ENCODE measurements at regions not wholly inside any gene's neighbourhood (a gene's known extent, or its start where the extent isn't known, plus 50 kb on each side); places are given as distances from the start of the nearest gene placed in this dataset.

DNA sequence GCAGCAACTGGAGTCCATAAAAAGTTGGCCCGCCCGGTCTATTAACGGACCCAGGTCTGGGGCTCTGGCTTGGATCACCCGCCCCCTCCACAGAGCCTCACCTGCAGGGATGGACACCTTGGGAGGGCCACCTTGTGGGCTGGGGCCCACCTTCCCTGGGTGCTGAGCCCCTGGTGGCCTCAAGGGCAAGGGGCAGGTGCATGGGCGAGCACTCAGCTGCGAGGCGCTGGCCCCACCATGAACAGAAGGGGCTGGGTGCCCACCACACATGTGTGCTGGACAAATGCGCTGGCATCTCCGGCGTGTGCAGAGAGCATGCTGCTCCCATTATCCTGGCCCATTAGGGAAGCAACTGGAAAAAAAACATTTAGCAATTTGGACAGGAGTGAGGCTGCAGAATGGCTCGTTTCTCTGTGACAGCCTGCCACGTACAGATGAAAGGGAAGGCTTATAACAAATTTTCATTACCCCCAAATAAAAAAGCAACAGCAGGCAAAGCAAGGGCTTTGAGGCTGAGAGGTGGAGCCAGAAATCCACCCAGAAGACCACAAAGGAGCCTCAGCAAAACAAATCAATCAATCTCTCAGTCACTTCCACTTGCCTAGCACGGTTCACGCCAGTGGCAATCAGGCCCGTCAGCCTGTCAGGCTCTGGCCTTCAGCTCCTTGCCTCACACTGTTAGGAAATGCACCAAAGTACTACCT is 253.1 kb upstream of the ZNF521 start:
- no peaks in the 10 kb centered on the region for H3K36me3 Mint-ChIP-seq (ENCODE audit: low read depth)
- no peaks in the 10 kb centered on the region for H3K27me3 Mint-ChIP-seq
- no peak overlapping the region for H3K27ac Mint-ChIP-seq
- H3K4me3 Mint-ChIP-seq = no peak overlapping the region
- no peaks in the 10 kb centered on the region for H3K4me1 Mint-ChIP-seq (ENCODE audit: low read depth)
- intact Hi-C loops (cut with micrococcal nuclease) = no loop called here
- H3K9me3 Mint-ChIP-seq = peaks cover 9% of the 10 kb centered on the region

DNA sequence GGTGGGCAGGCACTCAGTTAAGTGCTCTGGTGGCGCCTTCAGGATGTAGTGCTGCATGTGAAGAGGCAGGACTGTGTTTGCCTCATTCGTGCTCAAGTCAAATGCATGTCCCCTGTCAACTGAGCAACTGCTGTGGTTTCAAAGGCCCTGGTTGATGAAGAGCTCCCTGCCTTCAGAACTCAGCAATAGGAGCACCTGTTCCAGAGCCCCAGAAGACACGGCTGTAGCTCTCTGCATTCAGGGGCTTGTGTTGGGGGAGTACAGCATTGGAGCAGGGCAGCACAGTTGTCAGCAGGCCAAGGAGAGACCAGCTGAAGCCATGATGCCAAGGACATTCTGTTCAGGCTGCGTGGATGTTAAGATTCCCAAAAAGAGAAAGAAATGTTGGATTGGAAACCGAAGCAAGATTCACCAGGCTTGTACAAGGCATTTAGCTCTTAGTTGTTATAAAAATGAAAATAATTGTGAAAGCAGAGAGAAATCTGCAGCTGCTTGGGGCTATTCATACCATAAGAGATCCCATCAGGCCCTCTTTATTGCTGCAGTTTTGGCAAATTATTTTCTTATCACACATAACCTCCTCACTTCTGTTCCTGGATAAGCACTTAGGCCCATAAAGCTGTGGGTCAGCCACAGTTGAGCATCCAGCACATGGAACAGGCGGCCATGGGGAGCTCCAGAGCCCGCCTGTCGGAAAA is 252.4 kb upstream of the ZNF521 start:
- Mint-ChIP-seq H3K36me3 (ENCODE audit: low read depth) (no peaks in the 10 kb centered on the region), H3K27me3 (no peaks in the 10 kb centered on the region), H3K9me3 (peaks cover 9% of the 10 kb centered on the region), H3K4me1 (ENCODE audit: low read depth) (no peaks in the 10 kb centered on the region), H3K27ac (no peak overlapping the region), H3K4me3 (no peak overlapping the region)
- intact Hi-C loops (cut with micrococcal nuclease) = no loop called here

DNA sequence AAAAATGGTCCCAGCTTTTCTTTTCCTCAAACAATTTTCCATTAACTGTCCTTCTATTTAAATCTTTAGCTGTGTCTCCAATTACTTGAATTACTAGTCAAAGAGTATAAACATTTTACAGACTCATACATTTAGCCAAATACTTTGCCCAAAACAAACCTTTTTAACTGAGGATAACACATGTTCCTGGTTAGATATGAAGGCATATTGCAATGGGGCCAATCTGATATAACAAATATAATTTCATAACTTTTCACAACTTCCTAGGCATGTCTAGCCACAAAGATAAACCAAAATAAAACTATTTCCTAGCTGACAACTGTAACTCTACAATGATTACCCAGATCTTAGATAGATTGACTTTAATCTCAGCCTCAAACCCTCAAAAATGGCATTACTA is 247.5 kb upstream of the ZNF521 start:
- Mint-ChIP-seq H3K27me3 (no peaks in the 10 kb centered on the region), H3K36me3 (ENCODE audit: low read depth) (no peaks in the 10 kb centered on the region), H3K4me3 (no peak overlapping the region), H3K9me3 (no peaks in the 10 kb centered on the region), H3K27ac (no peak overlapping the region), H3K4me1 (ENCODE audit: low read depth) (no peaks in the 10 kb centered on the region)
- intact Hi-C loops (cut with micrococcal nuclease) = no loop called here

DNA sequence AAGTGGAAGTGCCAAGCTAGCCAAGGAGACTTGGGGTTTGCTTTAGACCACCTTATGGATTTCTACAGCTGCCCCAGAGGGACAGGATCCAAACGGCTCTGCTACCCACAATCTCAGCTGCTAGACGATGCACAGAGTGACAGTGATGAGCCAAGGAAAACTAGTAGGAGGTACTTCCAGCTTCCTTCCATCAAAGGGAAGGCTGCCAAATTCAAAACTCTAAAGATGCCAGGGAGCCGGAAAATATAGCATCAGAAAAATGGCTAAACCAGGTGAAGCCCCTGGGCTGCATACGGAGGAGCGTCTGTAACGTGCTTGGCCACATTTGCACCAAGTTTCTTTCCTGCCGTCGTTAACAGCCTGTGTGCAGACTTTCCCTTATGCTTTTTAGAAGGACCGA is 245.5 kb upstream of the ZNF521 start:
- intact Hi-C loops (cut with micrococcal nuclease) = no loop called here
- Mint-ChIP-seq H3K9me3 (no peaks in the 10 kb centered on the region), H3K4me3 (no peak overlapping the region), H3K27me3 (no peaks in the 10 kb centered on the region), H3K36me3 (ENCODE audit: low read depth) (no peaks in the 10 kb centered on the region), H3K27ac (no peak overlapping the region), H3K4me1 (ENCODE audit: low read depth) (no peaks in the 10 kb centered on the region)

DNA sequence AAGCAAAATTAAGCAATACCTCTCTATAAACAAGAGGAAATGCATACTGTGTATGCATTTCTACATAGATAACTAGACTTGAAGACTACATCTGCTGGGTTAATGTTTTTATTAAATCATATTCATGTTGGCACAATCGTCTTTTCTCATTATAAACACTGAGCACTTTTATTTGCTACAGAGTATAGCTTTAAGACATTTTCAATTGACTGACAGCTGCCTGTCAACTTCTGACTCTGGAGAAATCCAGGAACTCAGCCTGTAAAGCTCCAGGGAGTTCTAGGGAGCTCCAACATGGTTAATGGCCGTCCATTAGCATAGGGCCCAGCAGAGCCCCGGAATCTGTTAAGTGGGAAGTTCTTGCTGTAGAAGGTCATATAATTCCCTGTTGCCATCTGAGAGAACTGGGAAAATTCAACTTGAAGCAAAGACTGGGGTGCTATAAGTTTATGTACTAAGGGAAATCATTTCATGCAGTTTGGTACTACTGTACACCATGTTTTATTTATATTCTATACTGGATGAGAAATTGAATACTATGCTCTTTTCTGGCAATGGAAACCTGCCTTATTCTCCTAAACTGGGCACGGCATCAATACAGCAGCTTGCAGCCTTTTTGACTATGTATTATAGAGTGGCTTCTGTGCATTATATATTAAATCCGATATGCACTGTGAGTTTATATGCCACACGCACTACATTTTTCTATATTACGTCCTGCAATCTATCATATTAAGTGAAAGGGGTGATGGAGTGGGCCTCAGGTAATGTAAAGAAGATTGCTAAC is 243.5 kb upstream of the ZNF521 start:
- intact Hi-C loops (cut with micrococcal nuclease) = no loop called here
- no peak overlapping the region for H3K4me3 Mint-ChIP-seq

DNA sequence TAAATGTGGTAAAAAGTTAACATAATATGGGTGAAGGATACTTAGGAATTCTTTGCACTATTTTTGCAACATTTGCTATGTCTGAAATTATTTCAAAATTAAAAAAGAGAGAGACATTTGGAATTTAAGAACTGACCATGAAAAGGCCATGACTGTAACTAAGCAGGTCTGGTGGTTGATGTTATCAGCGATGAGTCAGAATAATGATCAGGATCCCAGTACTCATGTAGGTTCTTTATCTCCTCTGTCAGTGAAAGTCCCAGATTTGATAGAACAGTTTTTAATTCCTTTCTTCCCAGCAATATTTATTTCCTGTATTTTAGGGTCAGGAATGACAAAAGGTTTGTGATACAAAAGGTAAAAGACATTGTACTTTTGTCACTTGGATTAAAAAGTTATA is 242.4 kb upstream of the ZNF521 start:
- Mint-ChIP-seq H3K36me3 (ENCODE audit: low read depth) (no peaks in the 10 kb centered on the region), H3K4me3 (no peak overlapping the region), H3K4me1 (ENCODE audit: low read depth) (no peaks in the 10 kb centered on the region), H3K9me3 (no peaks in the 10 kb centered on the region), H3K27me3 (no peaks in the 10 kb centered on the region), H3K27ac (no peak overlapping the region)
- intact Hi-C loops (cut with micrococcal nuclease) = no loop called here

More for the DNA sequence above, 243.5 kb upstream of the ZNF521 start:
- Mint-ChIP-seq H3K9me3 (no peaks in the 10 kb centered on the region), H3K36me3 (ENCODE audit: low read depth) (no peaks in the 10 kb centered on the region), H3K4me1 (ENCODE audit: low read depth) (no peaks in the 10 kb centered on the region), H3K27me3 (no peaks in the 10 kb centered on the region), H3K27ac (no peak overlapping the region)

DNA sequence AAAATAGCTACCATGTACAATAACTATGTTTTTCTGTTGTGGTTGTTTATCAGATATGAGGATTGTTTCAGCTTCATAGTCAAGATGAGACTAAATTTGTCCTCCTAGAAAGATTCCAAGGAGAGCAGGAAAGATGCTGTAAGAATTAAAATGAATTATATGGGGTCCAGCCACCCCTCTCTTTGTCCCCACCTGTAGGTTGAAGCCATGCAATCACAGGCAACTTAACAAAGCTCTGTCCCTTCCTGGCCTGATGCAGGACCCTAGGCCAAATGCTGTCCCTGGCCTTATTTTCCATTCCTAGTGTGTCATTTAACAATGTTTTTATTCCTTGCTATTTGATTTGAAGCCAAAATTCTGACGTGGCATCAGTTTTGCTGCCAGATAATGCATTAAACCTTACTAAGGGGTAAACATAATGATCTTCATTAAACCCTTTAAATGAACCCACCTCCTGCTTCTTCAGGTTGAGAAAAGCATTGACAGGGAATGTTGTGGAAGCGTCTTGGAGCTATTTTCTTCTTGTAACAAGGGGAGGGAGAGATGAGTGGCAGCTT is 240.9 kb upstream of the ZNF521 start:
- no peak overlapping the region for H3K4me3 Mint-ChIP-seq
- intact Hi-C loops (cut with micrococcal nuclease) = no loop called here
- no peaks in the 10 kb centered on the region for H3K36me3 Mint-ChIP-seq (ENCODE audit: low read depth)
- H3K27me3 Mint-ChIP-seq = no peaks in the 10 kb centered on the region
- H3K9me3 Mint-ChIP-seq = peaks cover 7% of the 10 kb centered on the region
- no peak overlapping the region for H3K27ac Mint-ChIP-seq
- no peaks in the 10 kb centered on the region for H3K4me1 Mint-ChIP-seq (ENCODE audit: low read depth)

DNA sequence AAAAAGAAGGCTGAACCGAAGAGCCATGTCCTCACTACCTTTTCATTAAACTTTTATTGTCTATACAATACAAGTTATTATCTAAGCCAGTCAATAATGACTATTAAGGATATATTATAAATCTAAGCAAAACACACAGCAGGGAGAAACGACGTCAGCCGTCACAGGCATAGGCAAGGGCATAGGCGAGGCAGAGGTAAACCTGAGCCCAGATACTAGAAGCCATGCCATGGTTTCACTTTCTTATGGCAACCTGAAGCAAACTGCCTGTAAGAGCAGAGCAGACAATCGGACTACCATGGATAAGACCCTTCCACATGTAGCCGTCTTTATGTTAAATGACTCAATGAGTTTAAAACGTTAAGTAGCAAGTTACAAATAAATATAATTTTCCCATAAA is 238.5 kb upstream of the ZNF521 start:
- H3K4me1 Mint-ChIP-seq (ENCODE audit: low read depth) = no peaks in the 10 kb centered on the region
- no peaks in the 10 kb centered on the region for H3K36me3 Mint-ChIP-seq (ENCODE audit: low read depth)
- intact Hi-C loops (cut with micrococcal nuclease) = no loop called here
- H3K27ac Mint-ChIP-seq = no peak overlapping the region
- H3K4me3 Mint-ChIP-seq = no peak overlapping the region
- peaks cover 19% of the 10 kb centered on the region for H3K9me3 Mint-ChIP-seq
- no peaks in the 10 kb centered on the region for H3K27me3 Mint-ChIP-seq

DNA sequence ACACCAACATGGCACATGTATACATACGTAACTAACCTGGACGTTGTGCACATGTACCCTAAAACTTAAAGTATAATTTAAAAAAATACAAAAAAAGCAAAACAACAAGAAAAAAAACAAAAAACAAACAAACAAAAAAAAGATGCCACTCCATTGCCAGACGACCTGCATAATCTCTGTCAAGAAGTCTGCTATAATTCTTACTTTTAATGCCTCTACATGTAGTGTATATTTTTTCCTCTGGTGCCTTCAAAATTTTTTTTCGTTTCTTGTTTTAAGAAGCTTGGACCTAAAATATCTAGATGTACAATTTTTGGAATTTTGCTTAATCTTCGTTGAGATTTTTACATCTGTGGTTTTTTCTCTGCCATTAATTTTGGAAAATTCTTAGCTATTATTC is 235.6 kb upstream of the ZNF521 start:
- Mint-ChIP-seq H3K27me3 (no peaks in the 10 kb centered on the region), H3K36me3 (ENCODE audit: low read depth) (no peaks in the 10 kb centered on the region), H3K4me1 (ENCODE audit: low read depth) (no peaks in the 10 kb centered on the region), H3K27ac (no peak overlapping the region), H3K9me3 (peaks cover 19% of the 10 kb centered on the region), H3K4me3 (no peak overlapping the region)
- intact Hi-C loops (cut with micrococcal nuclease) = no loop called here

DNA sequence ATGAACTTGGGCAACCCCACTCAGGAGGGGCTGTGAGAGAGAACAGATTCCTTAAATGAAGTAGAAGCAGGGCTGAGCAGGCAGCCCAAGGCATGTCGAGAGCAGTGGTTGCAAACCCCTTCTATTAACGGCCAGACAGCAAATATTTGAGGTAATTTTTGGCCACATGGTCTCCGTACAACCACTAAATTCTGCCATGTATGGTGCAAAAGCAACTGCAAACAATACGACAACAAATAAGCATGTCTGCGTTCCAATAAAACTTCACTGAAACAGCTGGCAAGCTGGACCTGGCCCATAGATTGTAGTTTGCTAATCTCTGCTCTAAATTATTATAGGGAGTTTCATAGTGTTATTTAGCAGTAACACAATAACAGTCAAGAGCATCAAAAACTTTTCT is 217.0 kb upstream of the ZNF521 start:
- Mint-ChIP-seq H3K36me3 (ENCODE audit: low read depth) (no peaks in the 10 kb centered on the region), H3K4me3 (no peak overlapping the region), H3K27ac (no peak overlapping the region), H3K27me3 (no peaks in the 10 kb centered on the region), H3K4me1 (ENCODE audit: low read depth) (no peaks in the 10 kb centered on the region), H3K9me3 (no peaks in the 10 kb centered on the region)
- intact Hi-C loops (cut with micrococcal nuclease) = no loop called here

DNA sequence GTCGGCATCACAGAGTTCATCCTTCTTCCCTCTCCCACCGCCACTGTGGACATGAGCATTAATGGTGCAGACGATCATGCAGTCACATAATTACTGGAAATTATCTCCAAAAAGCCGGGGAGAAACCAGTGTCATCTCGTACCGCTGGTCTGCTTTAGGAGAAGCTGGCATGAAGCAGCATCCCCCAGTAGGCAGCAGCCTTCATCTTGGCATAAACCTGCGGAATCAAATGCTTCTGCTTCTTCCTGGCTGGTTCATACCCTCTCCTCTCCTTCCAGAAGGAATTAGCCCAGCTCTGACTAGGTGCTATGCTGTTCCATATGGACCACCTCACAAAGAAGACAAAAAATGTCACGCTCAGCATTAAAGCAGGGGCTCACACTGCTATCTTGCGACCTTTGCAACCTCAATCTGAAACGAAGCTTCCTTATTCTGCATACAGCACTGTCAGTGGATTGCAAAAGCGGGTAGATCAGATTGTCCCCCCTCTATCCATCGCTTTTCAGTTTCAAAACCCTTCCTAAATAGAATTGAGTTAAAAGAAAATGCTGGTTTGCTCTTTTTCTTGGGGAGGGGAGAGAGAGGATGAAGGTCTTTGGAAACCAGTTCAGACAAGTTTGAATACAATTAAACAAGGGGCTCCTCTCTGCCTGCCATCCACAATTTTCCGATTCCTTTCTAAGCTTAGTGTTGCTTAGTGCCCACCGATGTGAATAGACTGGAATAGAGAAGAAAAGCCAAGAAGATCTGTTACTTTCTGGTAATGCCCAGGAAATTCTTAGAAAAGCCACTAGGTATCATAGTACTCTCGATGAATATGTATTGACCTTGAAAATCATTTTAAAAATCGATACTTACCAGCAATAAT is 212.1 kb upstream of the ZNF521 start:
- H3K27ac Mint-ChIP-seq = no peak overlapping the region
- intact Hi-C loops (cut with micrococcal nuclease) = no loop called here
- H3K9me3 Mint-ChIP-seq = no peaks in the 10 kb centered on the region
- H3K27me3 Mint-ChIP-seq = no peaks in the 10 kb centered on the region
- no peak overlapping the region for H3K4me3 Mint-ChIP-seq
- no peaks in the 10 kb centered on the region for H3K36me3 Mint-ChIP-seq (ENCODE audit: low read depth)
- no peaks in the 10 kb centered on the region for H3K4me1 Mint-ChIP-seq (ENCODE audit: low read depth)

DNA sequence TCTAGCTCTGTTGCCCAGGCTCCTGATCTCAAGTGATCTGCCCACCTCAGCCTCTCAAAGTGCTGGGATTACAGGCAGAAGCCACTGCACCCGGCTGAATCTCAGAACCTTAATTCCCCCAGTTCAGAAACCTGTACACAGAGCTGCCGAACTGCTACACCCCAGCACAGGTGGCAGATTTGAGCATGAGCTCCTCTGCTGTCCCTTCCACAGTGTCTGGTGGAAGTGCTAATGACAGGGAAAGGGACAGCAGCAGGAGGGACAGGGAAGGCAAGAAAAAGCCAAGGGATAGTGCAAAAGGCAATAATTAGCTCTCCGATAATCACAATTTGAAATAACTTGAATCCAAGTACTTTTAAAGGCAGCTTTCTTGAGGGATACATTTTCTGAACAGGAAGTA is 211.4 kb upstream of the ZNF521 start:
- no peaks in the 10 kb centered on the region for H3K27me3 Mint-ChIP-seq
- intact Hi-C loops (cut with micrococcal nuclease) = no loop called here
- H3K4me3 Mint-ChIP-seq = no peak overlapping the region
- H3K9me3 Mint-ChIP-seq = no peaks in the 10 kb centered on the region
- no peaks in the 10 kb centered on the region for H3K36me3 Mint-ChIP-seq (ENCODE audit: low read depth)
- H3K27ac Mint-ChIP-seq = no peak overlapping the region
- H3K4me1 Mint-ChIP-seq (ENCODE audit: low read depth) = no peaks in the 10 kb centered on the region

DNA sequence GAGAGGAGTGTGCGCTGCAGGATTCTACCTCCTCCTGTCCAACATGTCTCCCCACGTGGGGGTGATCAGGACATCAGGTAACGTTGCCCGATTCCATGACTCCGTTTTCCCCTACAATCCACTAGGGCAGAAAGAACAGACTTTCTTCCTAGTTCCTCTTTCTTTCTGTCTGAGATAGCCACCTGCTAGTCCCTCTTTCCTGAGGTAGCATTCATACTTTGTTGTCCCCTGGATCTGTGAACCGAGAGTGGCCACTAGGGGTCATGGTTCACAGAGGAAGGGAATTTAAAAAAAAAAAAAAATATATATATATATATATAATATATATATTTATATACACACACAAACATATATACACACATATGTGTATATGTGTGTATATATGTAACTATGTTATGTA is 210.0 kb upstream of the ZNF521 start:
- Mint-ChIP-seq H3K4me3 (no peak overlapping the region), H3K9me3 (no peaks in the 10 kb centered on the region), H3K36me3 (ENCODE audit: low read depth) (no peaks in the 10 kb centered on the region), H3K27me3 (no peaks in the 10 kb centered on the region), H3K27ac (no peak overlapping the region), H3K4me1 (ENCODE audit: low read depth) (peaks cover 2% of the 10 kb centered on the region)
- intact Hi-C loops (cut with micrococcal nuclease) = no loop called here

Measured in dendritic cell treated with granulocyte-macrophage colony-stimulating factor and Interleukin-4, amounts not matched to agents 40 ng/mL and 50 ng/mL, for 4 days (primary cell).